A549 (cell line): ENCODE measurements at regions not wholly inside any gene's neighbourhood (a gene's known extent, or its start where the extent isn't known, plus 50 kb on each side); places are given as distances from the start of the nearest gene placed in this dataset.

ENCODE experiments used
- CTCF ChIP-seq: fragments of >200 bp; sonication (Bioruptor Twin); formaldehyde crosslinking; IDR thresholded peaks from 3 replicates; pipeline ENCODE4 v1.5.1; 2016
- EHMT2 ChIP-seq: fragments of 200-600 bp; sonication (generic); IDR thresholded peaks from 2 replicates; pipeline ENCODE4 v1.6.1; 2016; ENCODE audit warnings: antibody characterized with exemption, low read depth, mild to moderate bottlenecking, moderate library complexity
- EP300 ChIP-seq, 2 experiments: fragments of >200 bp; sonication (Bioruptor Twin); formaldehyde crosslinking; IDR thresholded peaks; 2 replicates in 1 of 2; 3 replicates in 1 of 2; pipeline ENCODE4 v1.6.1; 2016 to 2017
- HDAC2 ChIP-seq: fragments of 200-600 bp; sonication (generic); IDR thresholded peaks from 2 replicates; pipeline ENCODE4 v1.6.1; 2016
- HOXA7 ChIP-seq: fragments of 250-450 bp; sonication (Bioruptor Pico); IDR thresholded peaks from 2 replicates; pipeline ENCODE4 v1.5.0; 2020; ENCODE audit warnings: mild to moderate bottlenecking, moderate library complexity
- MAX ChIP-seq: IDR thresholded peaks from 2 replicates; pipeline ENCODE4 v1.6.1; 2012
- MYC ChIP-seq: IDR thresholded peaks from 2 replicates; pipeline ENCODE4 v1.6.1; 2012; ENCODE audit warnings: mild to moderate bottlenecking, inconsistent platforms, low read length, improper control_type of control experiment, borderline replicate concordance
- POLR2A ChIP-seq: IDR thresholded peaks from 2 replicates; pipeline ENCODE4 v1.6.1; 2012; ENCODE audit warnings: mild to moderate bottlenecking, low read length
- RCOR1 ChIP-seq: fragments of 150-350 bp; IDR thresholded peaks from 2 replicates; pipeline ENCODE4 v1.6.1; 2014; ENCODE audit warnings: antibody characterized with exemption, low read length, low read depth
- REST ChIP-seq: fragments of 200-600 bp; sonication (generic); IDR thresholded peaks from 2 replicates; pipeline ENCODE4 v1.6.1; 2016; ENCODE audit warnings: antibody characterized with exemption, mild to moderate bottlenecking, moderate library complexity

- TF ChIP-seq MYC (no peak), POLR2A (no peak), HDAC2 (no peak), CTCF (no peak), HOXA7 (no peak), RCOR1 (no peak), REST (no peak), MAX (no peak), EP300 (IDR thresholded peaks at IDR 0.05) (no peak), EHMT2 (no peak)
These were observed 108.2 kb upstream of the NR3C1 start for GRCh38 chr5:143511736-143512135.
